GM12891 (cell line): ENCODE measurements at regions not wholly inside any gene's neighbourhood (a gene's known extent, or its start where the extent isn't known, plus 50 kb on each side); places are given as distances from the start of the nearest gene placed in this dataset.

Source experiments
- DNase-seq: peaks from one replicate; pipeline ENCODE4 v3.0.0; 2011; ENCODE audit warnings: low spot score; ENCODE audit not compliant: insufficient read length
- FAIRE-seq: peaks from 2 replicates; lab custom pipeline; 2011; peaks lifted over from hg19 to GRCh38; lab: Jason Lieb, UNC
- PAX5 ChIP-seq: IDR thresholded peaks from 2 replicates; pipeline ENCODE4 v1.6.1; 2011; ENCODE audit warnings: low read length, moderate library complexity, mild to moderate bottlenecking; ENCODE audit not compliant: insufficient read depth, severe bottlenecking
- POLR2A ChIP-seq: IDR thresholded peaks from 2 replicates; pipeline ENCODE4 v1.6.1; 2011; ENCODE audit warnings: low read depth, low read length, control low read depth
- POLR2AphosphoS5 ChIP-seq: IDR thresholded peaks from 2 replicates; pipeline ENCODE4 v1.6.1; 2011; ENCODE audit warnings: low read depth, low read length, control low read depth
- POU2F2 ChIP-seq: IDR thresholded peaks from 2 replicates; pipeline ENCODE4 v1.6.1; 2011; ENCODE audit warnings: low read depth, mild to moderate bottlenecking, control low read depth, low read length, moderate library complexity
- SPI1 ChIP-seq: IDR thresholded peaks from 2 replicates; pipeline ENCODE4 v1.6.1; 2011; ENCODE audit warnings: low read depth, low read length, control low read depth
- TAF1 ChIP-seq: IDR thresholded peaks from 2 replicates; pipeline ENCODE4 v1.6.1; 2011; ENCODE audit warnings: low read depth, low read length, control low read depth

DNA sequence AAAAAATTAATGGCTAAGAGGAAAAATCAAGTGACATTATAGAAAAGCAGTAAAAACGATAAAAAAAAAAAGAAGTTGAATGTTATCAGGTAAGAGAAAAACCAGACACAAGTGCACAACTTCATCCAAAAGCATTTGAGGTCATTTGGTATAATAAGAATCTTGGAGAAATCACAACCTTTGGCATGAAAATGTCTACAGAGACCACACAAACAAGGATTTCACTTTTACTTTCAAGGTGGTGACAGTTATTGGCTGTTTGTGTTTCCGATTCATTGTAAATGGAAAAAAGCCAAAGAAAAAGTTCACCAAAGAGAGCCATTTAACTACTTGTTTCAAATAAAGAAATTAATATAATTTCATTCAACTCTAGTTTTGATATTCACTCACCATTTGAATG lies 1193.5 kb downstream of the PCDH9 start:
- FAIRE-seq (no peak), DNase-seq (no peak)
- TF ChIP-seq PAX5 (no peak), SPI1 (no peak), POU2F2 (no peak), TAF1 (no peak), POLR2AphosphoS5 (no peak), POLR2A (no peak)

DNA sequence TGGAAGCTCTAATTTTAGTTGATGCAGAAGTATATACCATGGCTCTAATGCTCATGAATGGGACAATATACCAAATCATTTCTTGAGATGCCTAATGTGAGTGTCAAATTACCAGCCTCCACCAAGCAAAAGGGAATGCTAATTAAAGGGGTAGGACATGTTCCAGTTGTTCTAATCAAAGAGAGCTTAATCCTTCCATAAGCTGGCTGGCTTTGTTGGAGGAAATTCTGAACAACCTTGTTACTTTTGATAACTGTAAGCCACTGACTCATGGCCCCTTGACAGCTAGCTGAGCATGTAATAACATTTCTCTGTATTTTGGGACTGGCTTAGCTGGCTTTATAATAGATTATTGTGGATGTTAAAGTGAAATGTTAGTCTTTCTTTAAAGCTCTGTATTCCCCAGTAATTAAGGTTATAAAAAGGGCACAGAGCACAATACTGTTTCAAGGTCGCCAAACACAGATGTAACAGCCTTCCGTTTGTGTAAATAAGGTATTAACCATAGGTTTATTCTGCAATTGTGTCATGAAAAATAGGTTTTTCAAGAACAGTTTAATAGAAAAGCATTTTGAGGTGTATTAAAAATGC lies 1194.0 kb downstream of the PCDH9 start:
- TF ChIP-seq PAX5: no peak
- TF ChIP-seq POU2F2: no peak
- no peak for TF ChIP-seq POLR2A
- TF ChIP-seq POLR2AphosphoS5: no peak
- TF ChIP-seq TAF1: no peak
- TF ChIP-seq SPI1: no peak
- DNase-seq (no peak), FAIRE-seq (no peak)

DNA sequence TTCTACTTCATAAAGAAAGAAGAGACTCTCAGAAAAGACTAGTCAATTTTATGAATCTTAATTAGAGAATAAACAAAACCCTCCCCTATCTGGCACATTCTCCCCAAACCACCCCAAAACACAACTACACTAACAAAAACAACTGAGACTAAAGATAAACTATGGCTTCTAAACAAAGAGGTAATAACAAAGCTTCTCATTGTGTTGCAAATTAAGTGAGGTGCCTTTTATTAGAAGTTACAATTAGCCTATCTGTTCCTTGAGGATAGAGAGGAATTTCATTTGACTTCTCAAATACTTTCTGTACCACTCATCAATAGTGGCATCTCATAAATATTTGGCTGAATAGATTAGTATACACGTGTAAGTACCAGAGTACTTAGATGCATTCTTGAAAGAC lies 1196.2 kb downstream of the PCDH9 start:
- TF ChIP-seq TAF1: no peak
- no peak for TF ChIP-seq POLR2AphosphoS5
- TF ChIP-seq PAX5: no peak
- TF ChIP-seq POU2F2: no peak
- TF ChIP-seq SPI1: no peak
- no peak for TF ChIP-seq POLR2A
- FAIRE-seq (no peak), DNase-seq (no peak)

DNA sequence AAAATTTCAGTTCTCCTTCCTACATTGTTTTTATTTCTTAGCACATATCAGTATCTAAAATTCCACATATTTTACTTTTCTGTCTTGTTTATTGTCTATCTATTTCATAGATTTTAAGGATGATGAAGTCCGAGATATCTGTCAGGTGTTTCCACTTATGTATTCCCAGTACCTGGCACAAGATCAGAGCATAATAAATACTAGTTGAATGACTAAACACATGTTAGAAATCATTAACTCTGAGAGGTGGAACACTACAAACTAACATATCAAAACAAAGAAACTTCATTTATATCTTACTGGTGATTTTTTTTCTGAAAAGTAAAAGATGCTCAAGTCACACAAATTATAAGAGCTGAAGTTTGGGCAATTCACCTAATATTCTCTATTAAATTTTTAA lies 1208.3 kb downstream of the PCDH9 start:
- FAIRE-seq: no peak

DNA sequence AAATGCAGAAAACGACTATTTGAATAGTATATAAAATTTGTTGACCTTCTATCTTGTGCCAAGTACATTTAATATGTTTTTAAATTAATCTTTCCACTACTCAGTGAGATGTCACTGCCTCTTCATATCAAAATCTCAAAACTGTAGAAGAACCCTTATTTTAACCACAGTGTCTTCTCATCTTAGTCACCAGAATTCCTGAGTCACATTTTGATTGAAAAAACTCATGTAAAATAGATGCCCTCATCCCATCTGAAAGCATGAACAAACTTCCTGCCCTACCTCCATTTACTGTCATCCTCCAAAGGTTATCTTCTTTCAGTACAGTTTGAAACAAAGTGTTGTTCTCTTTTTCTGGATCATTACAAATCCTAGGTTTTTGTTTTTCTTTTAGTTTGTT lies 1215.4 kb downstream of the PCDH9 start:
- no peak for DNase-seq
- no peak for TF ChIP-seq POLR2AphosphoS5
- no peak for TF ChIP-seq SPI1
- TF ChIP-seq TAF1: no peak
- TF ChIP-seq POU2F2: no peak
- no peak for TF ChIP-seq PAX5
- TF ChIP-seq POLR2A: no peak
- FAIRE-seq: no peak

More for the DNA sequence above, 1208.3 kb downstream of the PCDH9 start:
- no peak for DNase-seq
- TF ChIP-seq PAX5 (no peak), TAF1 (no peak), POU2F2 (no peak), SPI1 (no peak), POLR2AphosphoS5 (no peak), POLR2A (no peak)

DNA sequence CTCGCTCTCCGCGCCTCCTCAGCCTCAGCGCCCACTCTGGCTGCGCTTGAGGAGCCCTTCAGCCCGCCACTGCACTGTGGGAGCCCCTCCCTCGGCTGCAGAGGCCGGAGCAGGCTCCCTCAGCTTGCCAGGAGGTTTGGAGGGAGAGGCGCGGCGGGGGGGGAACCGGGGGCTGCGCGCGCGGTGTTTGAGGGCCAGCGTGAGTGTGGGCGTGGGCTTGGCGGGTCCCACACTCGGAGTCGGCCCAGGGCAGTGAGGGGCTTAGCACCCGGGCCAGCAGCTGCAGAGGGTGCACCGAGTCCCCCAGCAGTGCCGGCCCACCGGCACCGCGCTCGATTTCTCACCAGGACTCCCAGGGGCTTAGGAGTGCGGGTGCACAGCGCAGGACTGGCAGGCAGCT lies 1220.9 kb downstream of the PCDH9 start:
- DNase-seq (no peak), FAIRE-seq (no peak)

DNA sequence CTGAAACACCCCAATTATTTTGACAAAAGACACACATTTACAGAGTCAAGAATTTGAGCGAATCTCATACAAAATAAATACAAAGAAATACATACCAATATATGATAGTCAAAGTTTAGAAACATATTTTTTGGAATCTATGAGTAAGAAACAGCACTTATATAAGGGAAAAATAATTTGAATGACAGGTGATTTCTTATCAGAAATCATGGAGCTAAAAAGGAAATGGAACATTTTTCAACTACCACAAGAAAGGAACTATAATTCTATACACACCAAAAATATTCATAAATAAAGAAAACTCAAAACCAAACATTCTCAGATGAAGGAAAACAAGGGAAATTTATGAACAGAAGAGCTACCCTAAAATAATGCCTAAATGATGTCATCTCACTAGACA lies 1226.6 kb downstream of the PCDH9 start:
- DNase-seq (no peak), FAIRE-seq (no peak)
- TF ChIP-seq TAF1: no peak
- no peak for TF ChIP-seq POLR2A
- TF ChIP-seq PAX5: no peak
- no peak for TF ChIP-seq POLR2AphosphoS5
- TF ChIP-seq SPI1: no peak
- TF ChIP-seq POU2F2: no peak

More for the DNA sequence above, 1220.9 kb downstream of the PCDH9 start:
- TF ChIP-seq POLR2AphosphoS5 (no peak), TAF1 (no peak), POU2F2 (no peak), POLR2A (no peak), SPI1 (no peak), PAX5 (no peak)

DNA sequence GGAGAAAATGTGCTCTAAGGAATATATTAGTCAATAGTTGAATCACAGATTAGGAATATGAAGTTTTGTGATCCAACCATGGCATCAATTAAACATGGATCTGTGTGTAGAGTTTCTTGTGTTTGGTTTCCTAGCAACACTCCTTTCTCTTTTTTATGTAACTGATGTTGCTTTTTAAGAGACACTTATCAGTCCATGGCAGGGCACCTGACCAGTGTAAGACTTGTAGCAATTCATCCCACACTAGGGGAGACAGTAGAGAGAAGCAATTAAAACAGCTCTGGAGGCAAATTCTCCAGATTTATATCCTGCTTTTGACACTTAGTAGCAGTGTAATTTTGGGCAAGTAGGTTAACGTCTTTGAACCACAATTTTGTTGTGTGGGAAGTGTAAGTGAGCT lies 1229.0 kb downstream of the PCDH9 start:
- DNase-seq: no peak
- FAIRE-seq: no peak
- TF ChIP-seq POLR2A (no peak), SPI1 (no peak), POU2F2 (no peak), PAX5 (no peak)

DNA sequence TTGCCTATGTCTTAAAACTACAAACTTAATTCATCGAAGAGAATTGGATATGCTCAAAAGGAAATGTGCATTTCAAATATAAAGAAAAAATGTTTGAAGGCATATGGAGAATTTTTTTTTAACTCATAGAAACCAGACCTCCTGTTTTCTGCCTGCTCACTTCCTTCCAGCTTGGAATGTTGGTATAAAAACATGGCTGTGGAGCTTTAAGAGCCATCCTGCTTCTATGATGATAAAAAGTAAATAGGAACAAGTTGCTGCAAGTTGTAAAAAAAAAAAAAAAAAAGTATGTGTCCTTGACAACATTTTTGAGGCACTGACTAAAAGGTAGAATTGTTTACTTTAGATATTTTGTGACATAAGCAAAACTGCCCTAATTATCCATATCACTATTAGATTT lies 1230.7 kb downstream of the PCDH9 start:
- FAIRE-seq: no peak
- TF ChIP-seq POLR2AphosphoS5 (no peak), POLR2A (no peak), TAF1 (no peak), SPI1 (no peak), POU2F2 (no peak)

DNA sequence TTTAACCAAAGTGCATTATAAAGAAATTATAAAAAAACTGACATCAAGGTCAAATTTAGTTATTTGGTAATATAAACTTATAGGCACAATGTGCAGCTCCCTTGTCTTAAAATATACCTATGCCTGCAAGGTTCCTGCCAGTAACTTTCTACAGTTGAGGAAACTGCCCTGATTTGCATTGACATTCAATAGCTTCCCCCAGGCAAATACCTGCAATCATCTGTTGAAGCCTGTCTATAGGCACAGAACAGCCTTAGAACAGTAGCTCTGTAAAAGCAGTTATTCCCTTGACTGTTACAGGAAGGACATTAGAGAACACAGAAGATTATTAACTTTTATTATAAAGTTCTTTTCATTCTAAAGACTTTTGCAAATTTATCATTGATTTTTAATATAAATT lies 1239.5 kb downstream of the PCDH9 start:
- TF ChIP-seq POLR2AphosphoS5: no peak
- no peak for TF ChIP-seq POU2F2
- no peak for TF ChIP-seq SPI1
- TF ChIP-seq PAX5: no peak
- TF ChIP-seq POLR2A: no peak
- TF ChIP-seq TAF1: no peak
- no peak for FAIRE-seq
- no peak for DNase-seq

More for the DNA sequence above, 1230.7 kb downstream of the PCDH9 start:
- no peak for DNase-seq
